ENCODE measurements at regions not wholly inside any gene's neighbourhood (a gene's known extent, or its start where the extent isn't known, plus 50 kb on each side); places are given as distances from the start of the nearest gene placed in this dataset.

- Mint-ChIP-seq H3K4me1 (no peaks in the 10 kb centered on the region), H3K36me3 (ENCODE audit: low read depth) (no peaks in the 10 kb centered on the region), H3K9me3 (peaks cover 11% of the 10 kb centered on the region), H3K27ac (ENCODE audit: unreplicated experiment) (no peak overlapping the region), H3K4me3 (no peak overlapping the region), H3K27me3 (ENCODE audit: low read depth) (no peaks in the 10 kb centered on the region)
- no peak for DNase-seq (ENCODE audit: low read depth, low spot score)
- TF ChIP-seq CTCF (conservative IDR thresholded peaks at IDR 0.05), result no peak
These were observed 229.5 kb upstream of the MEX3C start for GRCh38 chr18:51426996-51427395.

GRCh38 chr18:51429644-51430043 is 232.2 kb upstream of the MEX3C start:
- no peak for DNase-seq (ENCODE audit: low read depth, low spot score)
- peaks cover 11% of the 10 kb centered on the region for H3K9me3 Mint-ChIP-seq
- no peaks in the 10 kb centered on the region for H3K36me3 Mint-ChIP-seq (ENCODE audit: low read depth)
- H3K27me3 Mint-ChIP-seq (ENCODE audit: low read depth), result no peaks in the 10 kb centered on the region
- H3K4me1 Mint-ChIP-seq, result no peaks in the 10 kb centered on the region
- H3K4me3 Mint-ChIP-seq, result no peak overlapping the region
- no peak for TF ChIP-seq CTCF (conservative IDR thresholded peaks at IDR 0.05)
- no peak overlapping the region for H3K27ac Mint-ChIP-seq (ENCODE audit: unreplicated experiment)

- no peak overlapping the region for H3K27ac Mint-ChIP-seq (ENCODE audit: unreplicated experiment)
- no peak overlapping the region for H3K4me3 Mint-ChIP-seq
These were observed 233.1 kb upstream of the MEX3C start for GRCh38 chr18:51430538-51430937.

GRCh38 chr18:51433296-51433695 is 235.8 kb upstream of the MEX3C start:
- Mint-ChIP-seq H3K9me3 (peaks cover 11% of the 10 kb centered on the region), H3K4me3 (no peak overlapping the region), H3K4me1 (no peaks in the 10 kb centered on the region), H3K27ac (ENCODE audit: unreplicated experiment) (no peak overlapping the region), H3K27me3 (ENCODE audit: low read depth) (no peaks in the 10 kb centered on the region), H3K36me3 (ENCODE audit: low read depth) (no peaks in the 10 kb centered on the region)
- DNase-seq (ENCODE audit: low read depth, low spot score), result no peak
- TF ChIP-seq CTCF (conservative IDR thresholded peaks at IDR 0.05), result no peak

More at GRCh38 chr18:51430538-51430937, 233.1 kb upstream of the MEX3C start:
- DNase-seq (ENCODE audit: low read depth, low spot score), result no peak
- Mint-ChIP-seq H3K36me3 (ENCODE audit: low read depth) (no peaks in the 10 kb centered on the region), H3K9me3 (peaks cover 11% of the 10 kb centered on the region), H3K27me3 (ENCODE audit: low read depth) (no peaks in the 10 kb centered on the region), H3K4me1 (no peaks in the 10 kb centered on the region)
- TF ChIP-seq CTCF (conservative IDR thresholded peaks at IDR 0.05), result no peak

- no peak for TF ChIP-seq CTCF (conservative IDR thresholded peaks at IDR 0.05)
- Mint-ChIP-seq H3K4me1 (no peaks in the 10 kb centered on the region), H3K27me3 (ENCODE audit: low read depth) (no peaks in the 10 kb centered on the region), H3K9me3 (peaks cover 10% of the 10 kb centered on the region), H3K27ac (ENCODE audit: unreplicated experiment) (no peak overlapping the region), H3K36me3 (ENCODE audit: low read depth) (no peaks in the 10 kb centered on the region), H3K4me3 (no peak overlapping the region)
- DNase-seq (ENCODE audit: low read depth, low spot score), result no peak
These were observed 236.4 kb upstream of the MEX3C start for GRCh38 chr18:51433881-51434280.
